Mucosa of descending colon (tissue), 3 donors: ENCODE measurements at regions not wholly inside any gene's neighbourhood (a gene's known extent, or its start where the extent isn't known, plus 50 kb on each side); places are given as distances from the start of the nearest gene placed in this dataset.
A peak's percentile ranks its signal among the peaks of the same experiment; 100 is the strongest.

ENCODE experiments used
- ATAC-seq: fragments of 200-7000 bp; cut with Tn5 transposase; one replicate; pipeline ENCODE4 v1.9.1; 2020; ENCODE audit warnings: mild to moderate bottlenecking, moderate library complexity
- DNase-seq, 3 donors: peaks; one replicate each; pipeline ENCODE4 v3.0.0-alpha.2; 2020
- H3K36me3 ChIP-seq: fragments of 200-600 bp; one replicate; pipeline ENCODE4 v1.8.0; 2021; ENCODE audit warnings: low read depth, mild to moderate bottlenecking
- H3K4me1 ChIP-seq: fragments of 200-600 bp; one replicate; pipeline ENCODE4 v1.8.0; 2021; ENCODE audit warnings: low read depth, mild to moderate bottlenecking
- H3K4me3 ChIP-seq: fragments of 200-600 bp; one replicate; pipeline ENCODE4 v1.8.0; 2021; ENCODE audit warnings: mild to moderate bottlenecking
- H3K9me3 ChIP-seq: fragments of 200-600 bp; one replicate; pipeline ENCODE4 v1.8.0; 2021; ENCODE audit warnings: mild to moderate bottlenecking
- CTCF ChIP-seq: fragments of 200-600 bp; IDR thresholded peaks from one replicate; pipeline ENCODE4 v1.8.0; 2022; ENCODE audit warnings: antibody characterized with exemption, mild to moderate bottlenecking
- intact Hi-C, 2 donors: fragments of 100-400 bp; cut with DNase I in 1 of 2; cut with micrococcal nuclease in 1 of 2; formaldehyde crosslinking; loops; one replicate each; pipeline versions ENCODE4 v1.11.0 to v1.11.1; 2022; cut with DNase I, micrococcal nuclease
- donor health status: DM: no; HTN: no; CAD: no; lungs with moderate emphysema.
- donor health status: DM: no; HTN: no; CAD: no.
- donor health status: DM: no; HTN: yes; CAD: no.

- no peak for TF ChIP-seq CTCF
- intact Hi-C loops: no loop called here
- ATAC-seq: no peak
These were observed 242.7 kb upstream of the ZSWIM2 start for GRCh38 chr2:187091664-187092063.

GRCh38 chr2:187084524-187084923 is 235.6 kb upstream of the ZSWIM2 start:
- TF ChIP-seq CTCF: no peak
- no peaks in the 10 kb centered on the region for H3K4me1 ChIP-seq
- no peak for ATAC-seq
- no peaks in the 10 kb centered on the region for H3K36me3 ChIP-seq
- no peak for DNase-seq
- intact Hi-C loops: no loop called here
- H3K4me3 ChIP-seq: no peak overlapping the region
- no peaks in the 10 kb centered on the region for H3K9me3 ChIP-seq

More at GRCh38 chr2:187091664-187092063, 242.7 kb upstream of the ZSWIM2 start:
- no peaks in the 10 kb centered on the region for H3K9me3 ChIP-seq
- H3K36me3 ChIP-seq: no peaks in the 10 kb centered on the region
- no peaks in the 10 kb centered on the region for H3K4me1 ChIP-seq
- H3K4me3 ChIP-seq: no peak overlapping the region
- DNase-seq: no peak

- no peaks in the 10 kb centered on the region for H3K4me1 ChIP-seq
- H3K4me3 ChIP-seq: no peak overlapping the region
- intact Hi-C loops: no loop called here
- no peak for DNase-seq
- no peaks in the 10 kb centered on the region for H3K36me3 ChIP-seq
- no peak for ATAC-seq
- no peak for TF ChIP-seq CTCF
- no peaks in the 10 kb centered on the region for H3K9me3 ChIP-seq
These were observed 232.5 kb upstream of the ZSWIM2 start for GRCh38 chr2:187081461-187081860.

- H3K36me3 ChIP-seq: no peaks in the 10 kb centered on the region
- ATAC-seq (no peak), DNase-seq (no peak)
- peaks cover 3% of the 10 kb centered on the region for H3K4me1 ChIP-seq
- no peak overlapping the region for H3K4me3 ChIP-seq
- intact Hi-C loops: no loop called here
- no peak for TF ChIP-seq CTCF
- H3K9me3 ChIP-seq: no peaks in the 10 kb centered on the region
These were observed 230.9 kb upstream of the ZSWIM2 start for GRCh38 chr2:187079901-187080300.

- no peak for TF ChIP-seq CTCF
- intact Hi-C loops: no loop called here
- peak; percentile 34 for ATAC-seq
These were observed 229.3 kb upstream of the ZSWIM2 start for GRCh38 chr2:187078297-187078696.

GRCh38 chr2:187075671-187076070 is 226.7 kb upstream of the ZSWIM2 start:
- ATAC-seq (no peak), DNase-seq (no peak)
- intact Hi-C loops: no loop called here
- TF ChIP-seq CTCF: no peak
- no peaks in the 10 kb centered on the region for H3K36me3 ChIP-seq
- peaks cover 5% of the 10 kb centered on the region for H3K4me1 ChIP-seq
- no peaks in the 10 kb centered on the region for H3K9me3 ChIP-seq
- H3K4me3 ChIP-seq: no peak overlapping the region

More at GRCh38 chr2:187078297-187078696, 229.3 kb upstream of the ZSWIM2 start:
- H3K36me3 ChIP-seq: no peaks in the 10 kb centered on the region
- no peaks in the 10 kb centered on the region for H3K9me3 ChIP-seq
- H3K4me1 ChIP-seq: peaks cover 5% of the 10 kb centered on the region
- H3K4me3 ChIP-seq: no peak overlapping the region
- DNase-seq: no peak
